Bronchial epithelial cell (primary cell): ENCODE measurements at regions not wholly inside any gene's neighbourhood (a gene's known extent, or its start where the extent isn't known, plus 50 kb on each side); places are given as distances from the start of the nearest gene placed in this dataset.

Experiments
- DNase-seq: peaks from one replicate; pipeline ENCODE4 v3.0.0-alpha.2; 2010; ENCODE audit warnings: low read depth
- FAIRE-seq: peaks from 2 replicates; lab custom pipeline; 2011; peaks lifted over from hg19 to GRCh38; lab: Jason Lieb, UNC
- H3K27me3 ChIP-seq: 2 replicates; pipeline ENCODE4 v1.5.1; 2011; ENCODE audit warnings: low read length; ENCODE audit not compliant: control insufficient read depth, insufficient read depth
- H3K36me3 ChIP-seq: 2 replicates; pipeline ENCODE4 v1.5.1; 2011; ENCODE audit warnings: low read length; ENCODE audit not compliant: control insufficient read depth, insufficient read depth
- H3K4me3 ChIP-seq: 2 replicates; pipeline ENCODE4 v1.5.1; 2011; ENCODE audit warnings: mild to moderate bottlenecking, low read depth, low read length, control low read depth
- TF ChIP-seq, protein P1 (sequence below): IDR thresholded peaks from 2 replicates; pipeline ENCODE4 v1.5.1; 2011; ENCODE audit warnings: mild to moderate bottlenecking, moderate library complexity, low read length, control low read depth, inconsistent platforms; ENCODE audit not compliant: insufficient read depth, severe bottlenecking

GRCh38 chr20:48458003-48458377 is 369.8 kb downstream of the PREX1 start:
- H3K4me3 ChIP-seq = no peak overlapping the region
- H3K27me3 ChIP-seq = no peaks in the 10 kb centered on the region
- FAIRE-seq (no peak), DNase-seq (no peak)
- TF ChIP-seq, protein P1, sequence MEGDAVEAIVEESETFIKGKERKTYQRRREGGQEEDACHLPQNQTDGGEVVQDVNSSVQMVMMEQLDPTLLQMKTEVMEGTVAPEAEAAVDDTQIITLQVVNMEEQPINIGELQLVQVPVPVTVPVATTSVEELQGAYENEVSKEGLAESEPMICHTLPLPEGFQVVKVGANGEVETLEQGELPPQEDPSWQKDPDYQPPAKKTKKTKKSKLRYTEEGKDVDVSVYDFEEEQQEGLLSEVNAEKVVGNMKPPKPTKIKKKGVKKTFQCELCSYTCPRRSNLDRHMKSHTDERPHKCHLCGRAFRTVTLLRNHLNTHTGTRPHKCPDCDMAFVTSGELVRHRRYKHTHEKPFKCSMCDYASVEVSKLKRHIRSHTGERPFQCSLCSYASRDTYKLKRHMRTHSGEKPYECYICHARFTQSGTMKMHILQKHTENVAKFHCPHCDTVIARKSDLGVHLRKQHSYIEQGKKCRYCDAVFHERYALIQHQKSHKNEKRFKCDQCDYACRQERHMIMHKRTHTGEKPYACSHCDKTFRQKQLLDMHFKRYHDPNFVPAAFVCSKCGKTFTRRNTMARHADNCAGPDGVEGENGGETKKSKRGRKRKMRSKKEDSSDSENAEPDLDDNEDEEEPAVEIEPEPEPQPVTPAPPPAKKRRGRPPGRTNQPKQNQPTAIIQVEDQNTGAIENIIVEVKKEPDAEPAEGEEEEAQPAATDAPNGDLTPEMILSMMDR = no peak
- no peaks in the 10 kb centered on the region for H3K36me3 ChIP-seq

GRCh38 chr20:48457193-48458002 is 370.4 kb downstream of the PREX1 start:
- Histone ChIP-seq H3K27me3 (no peaks in the 10 kb centered on the region), H3K4me3 (no peak overlapping the region), H3K36me3 (no peaks in the 10 kb centered on the region)
- FAIRE-seq (peak; percentile 70), DNase-seq (no peak)
- TF ChIP-seq, protein P1 = no peak

DNA sequence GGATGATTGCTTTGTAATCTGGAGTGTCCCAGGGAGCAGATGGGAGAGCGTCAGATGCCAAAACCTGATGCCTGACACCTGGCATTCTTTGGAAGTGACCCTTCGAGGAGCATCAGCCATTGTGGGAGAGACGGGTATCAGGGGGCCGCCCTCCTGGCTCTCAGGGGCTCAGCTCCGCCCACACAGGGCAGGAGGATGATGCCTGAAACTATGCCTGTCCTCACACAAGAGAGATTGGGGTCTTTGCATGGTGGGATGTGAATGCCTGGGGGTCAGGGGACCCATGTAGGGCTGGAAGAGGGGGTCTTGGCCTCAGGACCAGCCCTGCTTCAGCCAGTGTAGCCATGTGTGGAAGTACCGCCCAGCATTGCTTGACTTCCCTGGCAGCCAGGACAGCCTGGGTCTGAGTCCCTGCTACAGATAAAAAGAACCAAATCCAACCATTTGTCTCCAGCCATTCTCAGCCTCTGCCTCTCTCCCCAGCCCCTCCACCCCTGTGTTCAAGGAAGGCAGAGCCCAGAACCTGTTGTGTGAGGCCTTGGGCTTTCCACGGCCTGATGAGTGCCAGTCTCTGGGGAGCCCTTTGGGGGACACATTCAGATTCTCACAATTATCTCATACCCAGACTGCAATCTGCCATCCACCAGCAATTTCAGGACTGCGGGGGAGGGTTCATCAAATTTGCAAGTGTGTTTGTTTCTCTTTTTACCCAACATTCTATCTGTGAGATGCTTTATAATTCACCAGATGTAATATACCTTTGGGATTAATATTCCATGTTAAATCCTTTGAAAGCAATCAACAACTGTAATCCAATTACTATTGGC is 371.2 kb downstream of the PREX1 start:
- DNase-seq = no peak
- Histone ChIP-seq H3K4me3 (no peak overlapping the region), H3K36me3 (no peaks in the 10 kb centered on the region), H3K27me3 (no peaks in the 10 kb centered on the region)
- no peak for FAIRE-seq
- TF ChIP-seq, protein P1 = no peak

- TF ChIP-seq, protein P1 = no peak
- Histone ChIP-seq H3K4me3 (no peak overlapping the region), H3K27me3 (no peaks in the 10 kb centered on the region), H3K36me3 (no peaks in the 10 kb centered on the region)
- FAIRE-seq = no peak
- peak; percentile 10 for DNase-seq
These were observed 372.0 kb downstream of the PREX1 start for GRCh38 chr20:48455651-48456365.

DNA sequence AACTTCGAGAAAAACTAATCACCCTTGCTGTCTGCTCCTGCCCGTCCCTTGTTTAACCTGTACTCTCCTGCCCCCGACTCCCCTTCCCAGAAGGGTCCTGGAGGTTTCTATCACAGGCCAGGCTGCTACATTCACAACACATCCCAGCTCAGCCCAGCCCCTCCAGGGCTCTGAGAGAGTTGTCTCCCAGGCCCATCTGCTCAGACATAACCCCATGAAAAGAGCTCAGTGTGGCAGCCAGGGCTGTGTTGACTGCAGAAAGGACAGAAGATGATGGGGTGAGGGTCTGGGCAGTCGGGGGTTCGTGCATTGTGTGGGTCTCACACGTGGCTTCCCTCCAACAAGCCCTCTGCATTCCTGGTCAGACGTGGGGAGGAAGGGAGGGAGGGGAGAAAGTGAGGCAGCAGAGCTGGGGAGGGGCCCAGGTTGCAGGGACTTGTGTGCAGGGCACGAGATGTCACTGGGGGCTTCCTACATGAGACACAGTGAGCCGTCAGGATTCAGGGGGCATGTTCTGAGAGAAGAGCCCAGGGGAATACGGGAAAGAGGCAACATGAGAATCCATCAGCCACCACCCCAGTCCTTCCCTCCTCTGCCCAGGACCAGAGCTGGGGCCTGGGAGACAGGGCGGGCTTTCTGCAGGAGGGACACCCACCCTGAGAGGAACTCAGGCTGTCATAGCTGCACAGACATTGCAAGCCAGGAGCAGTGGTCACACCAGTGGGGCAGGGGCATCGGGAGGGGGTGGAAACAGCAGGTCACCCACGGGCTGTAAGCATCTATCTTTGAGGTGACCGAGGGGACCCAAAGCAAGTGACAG is 372.9 kb downstream of the PREX1 start:
- TF ChIP-seq, protein P1 = no peak
- Histone ChIP-seq H3K4me3 (no peak overlapping the region), H3K27me3 (no peaks in the 10 kb centered on the region), H3K36me3 (no peaks in the 10 kb centered on the region)
- no peak for DNase-seq
- no peak for FAIRE-seq
